Prostate gland (tissue), 2 donors: ENCODE measurements at regions not wholly inside any gene's neighbourhood (a gene's known extent, or its start where the extent isn't known, plus 50 kb on each side); places are given as distances from the start of the nearest gene placed in this dataset.
A peak's percentile ranks its signal among the peaks of the same experiment; 100 is the strongest.

Source experiments
- DNase-seq: peaks from one replicate; pipeline ENCODE4 v3.0.0-alpha.2; 2019; ENCODE audit warnings: low spot score
- H3K27ac ChIP-seq, 2 donors: fragments of 200-600 bp; sonication (generic); 2 replicates each; pipeline ENCODE4 v1.5.1; 2017 to 2019
- H3K27me3 ChIP-seq: fragments of 200-600 bp; sonication (generic); replicated peaks from 2 replicates; pipeline ENCODE4 v1.5.1; 2019; ENCODE audit not compliant: insufficient read depth
- H3K36me3 ChIP-seq, 2 donors: fragments of 200-600 bp; sonication (generic); 1 replicate in 1 of 2; 2 replicates in 1 of 2; pipeline versions ENCODE4 v1.5.1 to v1.8.1; 2017 to 2019
- H3K4me1 ChIP-seq: fragments of 200-600 bp; sonication (generic); replicated peaks from 2 replicates; pipeline ENCODE4 v1.5.1; 2019
- H3K4me3 ChIP-seq, 2 donors: fragments of 200-600 bp; sonication (generic); 2 replicates each; pipeline ENCODE4 v1.5.1; 2017 to 2019
- H3K9me3 ChIP-seq: fragments of 200-600 bp; sonication (generic); 2 replicates; pipeline ENCODE4 v1.5.1; 2017
- CTCF ChIP-seq, 4 experiments: fragments of 200-600 bp in 2 of 4; fragments of 450-650 bp in 2 of 4; sonication (generic) in 2 of 4; IDR thresholded peaks; 1 replicate in 3 of 4; 2 replicates in 1 of 4; pipeline ENCODE4 v1.5.1; 2016 to 2019; ENCODE audit warnings: antibody characterized with exemption in 4 of 4, mild to moderate bottlenecking in 2 of 4, moderate library complexity in 2 of 4
- POLR2A ChIP-seq: fragments of 450-650 bp; IDR thresholded peaks from one replicate; pipeline ENCODE4 v1.6.1; 2016; ENCODE audit warnings: antibody characterized with exemption, mild to moderate bottlenecking
- POLR2AphosphoS5 ChIP-seq: sonication (generic); formaldehyde crosslinking; IDR thresholded peaks from one replicate; pipeline ENCODE4 v1.6.1; 2017; ENCODE audit warnings: antibody characterized with exemption
- WGBS: methylation state at CpG from one replicate; pipeline ENCODE4 v1.1.5; 2018; 5-methylcytosine and 5-hydroxymethylcytosine counted together
- intact Hi-C: fragments of 100-400 bp; cut with DNase I; formaldehyde crosslinking; loops from one replicate; pipeline ENCODE4 v1.14.2; 2022

GRCh38 chr3:21259896-21260295, 491.1 kb downstream of the ZNF385D start:
- TF ChIP-seq POLR2A: no peak
- TF ChIP-seq CTCF (IDR thresholded peaks at IDR 0.05): no peak
- no peak for TF ChIP-seq POLR2AphosphoS5
- Histone ChIP-seq H3K27ac (no peak overlapping the region), H3K4me3 (no peak overlapping the region), H3K9me3 (no peaks in the 10 kb centered on the region), H3K27me3 (no peaks in the 10 kb centered on the region), H3K36me3 (no peaks in the 10 kb centered on the region), H3K4me1 (no peaks in the 10 kb centered on the region)
- WGBS: 23% methylated on average over 3 of the region's 3 CpGs
- intact Hi-C loops: no loop called here
- no peak for DNase-seq

GRCh38 chr3:21256932-21257331, 494.1 kb downstream of the ZNF385D start:
- Histone ChIP-seq H3K9me3 (no peaks in the 10 kb centered on the region), H3K4me3 (no peak overlapping the region), H3K27me3 (no peaks in the 10 kb centered on the region), H3K36me3 (no peaks in the 10 kb centered on the region), H3K27ac (no peak overlapping the region), H3K4me1 (no peaks in the 10 kb centered on the region)
- 6% methylated on average over 1 of the region's 1 CpG for WGBS
- peak; percentile 5 for DNase-seq
- no peak for TF ChIP-seq POLR2A
- no peak for TF ChIP-seq POLR2AphosphoS5
- no peak for TF ChIP-seq CTCF (IDR thresholded peaks at IDR 0.05)
- intact Hi-C loops: no loop called here

- WGBS: 83% methylated on average over 2 of the region's 2 CpGs
- no peaks in the 10 kb centered on the region for H3K9me3 ChIP-seq
- H3K27ac ChIP-seq: no peak overlapping the region
- H3K4me1 ChIP-seq: no peaks in the 10 kb centered on the region
- no peak overlapping the region for H3K4me3 ChIP-seq
- no peak for DNase-seq
- H3K27me3 ChIP-seq: no peaks in the 10 kb centered on the region
- TF ChIP-seq CTCF (IDR thresholded peaks at IDR 0.05) (no peak), POLR2AphosphoS5 (no peak), POLR2A (no peak)
- intact Hi-C loops: no loop called here
- no peaks in the 10 kb centered on the region for H3K36me3 ChIP-seq
Measured at GRCh38 chr3:21238661-21239060, 512.3 kb downstream of the ZNF385D start.

GRCh38 chr3:21237638-21238037, 513.4 kb downstream of the ZNF385D start:
- H3K27me3 ChIP-seq: no peaks in the 10 kb centered on the region
- intact Hi-C loops: no loop called here
- no peak for DNase-seq
- H3K4me1 ChIP-seq: no peaks in the 10 kb centered on the region
- no peak overlapping the region for H3K27ac ChIP-seq
- H3K4me3 ChIP-seq: no peak overlapping the region
- no peaks in the 10 kb centered on the region for H3K36me3 ChIP-seq
- no peaks in the 10 kb centered on the region for H3K9me3 ChIP-seq
- TF ChIP-seq POLR2A: no peak
- TF ChIP-seq POLR2AphosphoS5: no peak
- no peak for TF ChIP-seq CTCF (IDR thresholded peaks at IDR 0.05)
- WGBS: 88% methylated on average over 1 of the region's 1 CpG

- H3K27me3 ChIP-seq: no peaks in the 10 kb centered on the region
- no peak for DNase-seq
- H3K4me3 ChIP-seq: no peak overlapping the region
- H3K36me3 ChIP-seq: no peaks in the 10 kb centered on the region
- no peaks in the 10 kb centered on the region for H3K4me1 ChIP-seq
- intact Hi-C loops: no loop called here
- TF ChIP-seq POLR2AphosphoS5: no peak
- no peak for TF ChIP-seq CTCF (IDR thresholded peaks at IDR 0.05)
- TF ChIP-seq POLR2A: no peak
- no peaks in the 10 kb centered on the region for H3K9me3 ChIP-seq
- 81% methylated on average over 4 of the region's 4 CpGs for WGBS
- H3K27ac ChIP-seq: no peak overlapping the region
Measured at GRCh38 chr3:21235491-21235890, 515.5 kb downstream of the ZNF385D start.
